Lung (tissue), 11 donors: ENCODE measurements at regions not wholly inside any gene's neighbourhood (a gene's known extent, or its start where the extent isn't known, plus 50 kb on each side); places are given as distances from the start of the nearest gene placed in this dataset.
A peak's percentile ranks its signal among the peaks of the same experiment; 100 is the strongest.

ENCODE experiments used
- ATAC-seq: fragments of 200-7000 bp; cut with Tn5 transposase; one replicate; pipeline ENCODE4 v1.9.1; 2020; ENCODE audit warnings: moderate number of reproducible peaks; ENCODE audit not compliant: insufficient read depth, low FRiP score
- DNase-seq, 3 donors: peaks; one replicate each; pipeline ENCODE4 v3.0.0-alpha.2; 2013 to 2017
- H3K27ac ChIP-seq, 2 donors: one replicate each; pipeline ENCODE4 v1.5.1; 2013; ENCODE audit warnings: mild to moderate bottlenecking in 2 of 2, moderate library complexity in 2 of 2, control low read depth in 1 of 2, inconsistent platforms in 1 of 2, low read depth in 1 of 2, low read length in 1 of 2
- H3K27me3 ChIP-seq, 3 donors: one replicate each; pipeline ENCODE4 v1.5.1; 2013; ENCODE audit warnings: low read length in 2 of 3; ENCODE audit not compliant: control insufficient read depth in 3 of 3, insufficient read depth in 3 of 3
- H3K36me3 ChIP-seq, 4 donors: one replicate each; pipeline ENCODE4 v1.5.1; 2013; ENCODE audit warnings: low read length in 4 of 4, mild to moderate bottlenecking in 1 of 4, moderate library complexity in 1 of 4; ENCODE audit not compliant: control insufficient read depth in 4 of 4, insufficient read depth in 4 of 4
- H3K4me1 ChIP-seq, 5 donors: one replicate each; pipeline ENCODE4 v1.5.1; 2013; ENCODE audit warnings: low read length in 5 of 5, mild to moderate bottlenecking in 2 of 5, moderate library complexity in 1 of 5; ENCODE audit not compliant: control insufficient read depth in 5 of 5, insufficient read depth in 5 of 5
- H3K4me3 ChIP-seq: one replicate; pipeline ENCODE4 v1.5.1; 2013; ENCODE audit warnings: mild to moderate bottlenecking, control low read depth, moderate library complexity
- H3K9ac ChIP-seq, 2 donors: one replicate each; pipeline ENCODE4 v1.5.1; 2013; ENCODE audit warnings: low read length in 2 of 2, control low read depth in 1 of 2; ENCODE audit not compliant: insufficient read depth in 1 of 2
- H3K9me3 ChIP-seq, 4 donors: one replicate each; pipeline ENCODE4 v1.5.1; 2013; ENCODE audit warnings: low read length in 3 of 4, mild to moderate bottlenecking in 1 of 4, moderate library complexity in 1 of 4; ENCODE audit not compliant: control insufficient read depth in 4 of 4, insufficient read depth in 3 of 4
- CTCF ChIP-seq: IDR thresholded peaks from 2 replicates; pipeline ENCODE4 v1.5.1; 2012; ENCODE audit warnings: mild to moderate bottlenecking; ENCODE audit errors: control extremely low read depth, extremely low read depth
- WGBS, 2 donors: extraction: QIAGEN DNeasy Blood & Tissue Kit; methylation state at CpG; one replicate each; pipeline ENCODE4 v1.1.7; 2013; 5-methylcytosine and 5-hydroxymethylcytosine counted together
- donor health status: control.
- donor health status: control.
- donor health status: Bipolar disorder and iron deficiency.
- donor health status: healthy.
- donor health status: DM: yes; HTN: yes; CAD: no.

- 89% methylated on average over 4 of the region's 4 CpGs for WGBS, 2 donors
- no peak for TF ChIP-seq CTCF
- no peaks in the 10 kb centered on the region for H3K36me3 ChIP-seq
- DNase-seq, result no peak
- H3K9ac ChIP-seq, result no peak overlapping the region
- H3K27me3 ChIP-seq, result no peaks in the 10 kb centered on the region
- H3K9me3 ChIP-seq, result peaks cover 0 to 2% (median 0%) of the 10 kb centered on the region in 4 donors
- H3K4me3 ChIP-seq, result no peak overlapping the region
- ATAC-seq, result no peak
- peaks cover 0 to 7% (median 0%) of the 10 kb centered on the region in 5 donors for H3K4me1 ChIP-seq
- H3K27ac ChIP-seq, result no peak overlapping the region
These were observed 145.6 kb upstream of the NFE2L3 start for GRCh38 chr7:26006426-26006825.

- Histone ChIP-seq H3K9ac (no peak overlapping the region), H3K36me3 (no peaks in the 10 kb centered on the region), H3K4me3 (no peak overlapping the region), H3K9me3 (peaks cover 0 to 2% (median 0%) of the 10 kb centered on the region in 4 donors), H3K27ac (no peak overlapping the region), H3K27me3 (no peaks in the 10 kb centered on the region), H3K4me1 (peaks cover 0 to 5% (median 0%) of the 10 kb centered on the region in 5 donors)
- WGBS, 2 donors, result 54 to 70% methylated on average over 2 of the region's 2 CpGs
- DNase-seq, result peak in 1 of 3 donors; percentile 44
- TF ChIP-seq CTCF, result no peak
- ATAC-seq, result no peak
These were observed 144.5 kb upstream of the NFE2L3 start for GRCh38 chr7:26007510-26007909.

GRCh38 chr7:26008428-26008827 lies 143.6 kb upstream of the NFE2L3 start:
- no peak overlapping the region for H3K4me3 ChIP-seq
- TF ChIP-seq CTCF, result no peak
- no peaks in the 10 kb centered on the region for H3K27me3 ChIP-seq
- H3K9ac ChIP-seq, result no peak overlapping the region
- peaks cover 0 to 2% (median 0%) of the 10 kb centered on the region in 4 donors for H3K9me3 ChIP-seq
- no peak for ATAC-seq
- DNase-seq, result no peak
- H3K36me3 ChIP-seq, result no peaks in the 10 kb centered on the region
- peaks cover 0 to 5% (median 0%) of the 10 kb centered on the region in 5 donors for H3K4me1 ChIP-seq
- no peak overlapping the region for H3K27ac ChIP-seq
- WGBS, 2 donors, result 77 to 88% methylated on average over 5 of the region's 5 CpGs

GRCh38 chr7:26011039-26011696 lies 140.8 kb upstream of the NFE2L3 start:
- Histone ChIP-seq H3K27ac (no peak overlapping the region), H3K36me3 (no peaks in the 10 kb centered on the region), H3K4me3 (no peak overlapping the region), H3K9ac (no peak overlapping the region), H3K4me1 (peaks cover 0 to 6% (median 0%) of the 10 kb centered on the region in 5 donors), H3K27me3 (no peaks in the 10 kb centered on the region), H3K9me3 (peaks cover 0 to 2% (median 0%) of the 10 kb centered on the region in 4 donors)
- ATAC-seq (no peak), DNase-seq (no peak)
- TF ChIP-seq CTCF, result no peak
- 63 to 77% methylated on average over 9 of the region's 9 CpGs for WGBS, 2 donors
